Spleen (tissue), 11 donors: ENCODE measurements at regions not wholly inside any gene's neighbourhood (a gene's known extent, or its start where the extent isn't known, plus 50 kb on each side); places are given as distances from the start of the nearest gene placed in this dataset.
A peak's percentile ranks its signal among the peaks of the same experiment; 100 is the strongest.

Experiments used
- DNase-seq: peaks from one replicate; pipeline ENCODE4 v3.0.0-alpha.2; 2020
- H3K27ac ChIP-seq, 8 donors: fragments of 200-600 bp; sonication (generic) in 7 of 8; 1 replicate in 4 of 8; 2 replicates in 4 of 8; pipeline versions ENCODE4 v1.5.0 to v1.8.0; 2016 to 2021; ENCODE audit warnings: inconsistent platforms in 4 of 8, mild to moderate bottlenecking in 4 of 8, moderate library complexity in 1 of 8
- H3K27me3 ChIP-seq, 7 donors: fragments of 200-600 bp; sonication (generic) in 6 of 7; replicated peaks in 1 of 7; 1 replicate in 4 of 7; 2 replicates in 3 of 7; pipeline versions ENCODE4 v1.5.0 to v1.8.0; 2016 to 2021; ENCODE audit warnings: inconsistent platforms in 3 of 7, mild to moderate bottlenecking in 1 of 7
- H3K36me3 ChIP-seq, 6 donors: fragments of 200-600 bp; sonication (generic) in 5 of 6; 1 replicate in 4 of 6; 2 replicates in 2 of 6; pipeline versions ENCODE4 v1.5.0 to v1.8.0; 2016 to 2021; ENCODE audit warnings: inconsistent platforms in 2 of 6
- H3K4me1 ChIP-seq, 6 donors: fragments of 200-600 bp; sonication (generic) in 5 of 6; 1 replicate in 3 of 6; 2 replicates in 3 of 6; pipeline versions ENCODE4 v1.5.0 to v1.8.0; 2016 to 2021; ENCODE audit warnings: inconsistent platforms in 3 of 6
- H3K4me3 ChIP-seq, 8 donors: fragments of 200-600 bp; sonication (generic) in 7 of 8; 1 replicate in 4 of 8; 2 replicates in 4 of 8; pipeline versions ENCODE4 v1.5.0 to v1.8.0; 2016 to 2021; ENCODE audit warnings: inconsistent platforms in 4 of 8, mild to moderate bottlenecking in 4 of 8, moderate library complexity in 2 of 8
- H3K9me3 ChIP-seq, 8 donors: fragments of 200-600 bp; sonication (generic) in 7 of 8; 1 replicate in 4 of 8; 2 replicates in 4 of 8; pipeline versions ENCODE4 v1.5.0 to v1.8.0; 2016 to 2021; ENCODE audit warnings: inconsistent platforms in 4 of 8
- POLR2A ChIP-seq, 3 donors: fragments of 450-650 bp; IDR thresholded peaks; one replicate each; pipeline ENCODE4 v1.5.1; 2017; ENCODE audit warnings: antibody characterized with exemption in 3 of 3, mild to moderate bottlenecking in 1 of 3
- POLR2AphosphoS5 ChIP-seq, 3 donors: sonication (generic); formaldehyde crosslinking; IDR thresholded peaks; one replicate each; pipeline ENCODE4 v1.5.1; 2017; ENCODE audit warnings: antibody characterized with exemption in 3 of 3
- WGBS, 5 donors: extraction: QIAGEN DNeasy Blood & Tissue Kit in 3 of 5; methylation state at CpG; one replicate each; pipeline versions ENCODE4 v1.1.5 to v1.1.7; 2013 to 2018; 5-methylcytosine and 5-hydroxymethylcytosine counted together
- intact Hi-C: fragments of 100-400 bp; cut with DNase I; formaldehyde crosslinking; loops from one replicate; pipeline ENCODE4 v1.15.0; 2023; ENCODE audit warnings: low total_unique reads
- TF ChIP-seq, protein P1 (sequence below), 11 experiments: fragments of 200-600 bp in 7 of 11; fragments of 450-650 bp in 4 of 11; sonication (generic) in 4 of 11; IDR thresholded peaks in 8 of 11; conservative IDR thresholded peaks in 3 of 11; 1 replicate in 7 of 11; 2 replicates in 4 of 11; pipeline versions ENCODE4 v1.4.0 to v1.8.0; 2016 to 2021; ENCODE audit warnings: antibody characterized with exemption in 11 of 11, inconsistent platforms in 4 of 11, mild to moderate bottlenecking in 1 of 11
- donor health status: healthy with polysubstance abuse.
- donor health status: DM: no; HTN: no; CAD: no; lungs with moderate emphysema.
- donor health status: DM: no; HTN: no; CAD: no.
- donor health status: Bipolar disorder and iron deficiency.
- donor health status: healthy.
- donor health status: DM: no; HTN: no; CAD: no.
- donor health status: DM: yes; HTN: yes; CAD: no.

DNA sequence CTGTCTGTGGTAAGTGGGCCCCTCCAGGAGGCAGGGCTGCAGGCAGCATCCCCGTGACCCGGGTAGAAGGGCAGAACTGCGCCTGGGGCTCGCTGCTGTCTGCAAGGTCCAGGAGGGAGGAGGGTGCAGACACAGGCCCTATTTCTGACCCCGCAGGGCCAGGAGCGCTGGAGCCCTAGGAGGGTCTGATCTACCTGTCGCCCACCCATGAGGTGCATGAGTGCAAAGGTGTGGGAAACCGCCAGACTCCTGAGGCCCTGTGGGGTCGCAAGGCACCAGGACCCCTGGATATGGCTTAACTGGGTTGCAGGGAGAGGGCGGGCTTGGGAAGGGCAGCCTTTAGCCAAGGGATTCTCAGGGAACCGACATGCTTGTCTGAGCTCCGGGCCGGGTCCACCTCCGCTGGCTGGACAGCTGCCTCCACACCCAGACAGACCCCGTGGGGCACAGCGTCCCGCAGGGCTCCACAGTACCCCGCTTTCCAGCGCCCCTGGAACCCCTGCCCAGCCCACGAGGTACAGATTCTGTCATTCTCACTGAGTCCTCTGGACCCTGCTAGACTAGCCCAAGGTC, 72.9 kb upstream of the TSPAN11 start:
- Histone ChIP-seq H3K4me3 (no peak overlapping the region), H3K4me1 (peaks cover 0 to 12% (median 6%) of the 10 kb centered on the region in 6 donors), H3K27me3 (no peaks in the 10 kb centered on the region), H3K36me3 (no peaks in the 10 kb centered on the region), H3K27ac (no peak overlapping the region), H3K9me3 (no peaks in the 10 kb centered on the region)
- no peak for TF ChIP-seq POLR2A (IDR thresholded peaks at IDR 0.05)
- TF ChIP-seq POLR2AphosphoS5 (IDR thresholded peaks at IDR 0.05) = no peak
- TF ChIP-seq, protein P1, sequence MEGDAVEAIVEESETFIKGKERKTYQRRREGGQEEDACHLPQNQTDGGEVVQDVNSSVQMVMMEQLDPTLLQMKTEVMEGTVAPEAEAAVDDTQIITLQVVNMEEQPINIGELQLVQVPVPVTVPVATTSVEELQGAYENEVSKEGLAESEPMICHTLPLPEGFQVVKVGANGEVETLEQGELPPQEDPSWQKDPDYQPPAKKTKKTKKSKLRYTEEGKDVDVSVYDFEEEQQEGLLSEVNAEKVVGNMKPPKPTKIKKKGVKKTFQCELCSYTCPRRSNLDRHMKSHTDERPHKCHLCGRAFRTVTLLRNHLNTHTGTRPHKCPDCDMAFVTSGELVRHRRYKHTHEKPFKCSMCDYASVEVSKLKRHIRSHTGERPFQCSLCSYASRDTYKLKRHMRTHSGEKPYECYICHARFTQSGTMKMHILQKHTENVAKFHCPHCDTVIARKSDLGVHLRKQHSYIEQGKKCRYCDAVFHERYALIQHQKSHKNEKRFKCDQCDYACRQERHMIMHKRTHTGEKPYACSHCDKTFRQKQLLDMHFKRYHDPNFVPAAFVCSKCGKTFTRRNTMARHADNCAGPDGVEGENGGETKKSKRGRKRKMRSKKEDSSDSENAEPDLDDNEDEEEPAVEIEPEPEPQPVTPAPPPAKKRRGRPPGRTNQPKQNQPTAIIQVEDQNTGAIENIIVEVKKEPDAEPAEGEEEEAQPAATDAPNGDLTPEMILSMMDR (IDR thresholded peaks at IDR 0.05 in 8 of 11, conservative IDR thresholded peaks at IDR 0.05 in 3 of 11) = no peak
- no peak for DNase-seq
- intact Hi-C loops = no loop called here
- WGBS, 5 donors = 87 to 94% (median 89%) methylated on average over 16 to 20 of the region's 20 CpGs

DNA sequence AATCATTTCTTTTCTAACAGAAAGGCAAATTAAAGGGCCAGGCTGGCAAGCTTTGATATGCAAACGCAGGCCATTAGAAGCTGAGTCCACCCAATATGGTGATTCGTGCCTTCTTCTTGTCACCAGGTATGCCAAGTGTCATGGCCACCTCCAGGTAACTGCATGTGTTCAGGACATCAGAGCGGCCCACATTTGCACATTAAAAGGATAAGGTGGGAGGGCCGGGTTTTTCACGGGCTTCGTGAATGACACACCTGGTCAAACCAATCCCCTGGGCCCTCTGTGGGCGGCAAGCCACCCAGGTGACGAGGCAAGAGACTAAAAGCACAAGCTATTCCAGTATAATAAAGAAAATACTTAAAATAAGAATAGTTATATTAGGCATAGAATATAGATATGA, 75.9 kb upstream of the TSPAN11 start:
- 38 to 60% (median 58%) methylated on average over 8 of the region's 8 CpGs for WGBS, 5 donors
- peaks cover 0 to 16% (median 6%) of the 10 kb centered on the region in 6 donors for H3K4me1 ChIP-seq
- no peak for DNase-seq
- no peaks in the 10 kb centered on the region for H3K9me3 ChIP-seq
- H3K27ac ChIP-seq = peak overlapping the region in 5 of 8 donors; percentile 67 to 84 (median 80)
- intact Hi-C loops = no loop called here
- H3K4me3 ChIP-seq = peak overlapping the region in 3 of 8 donors; percentile 45 to 51 (median 49)
- no peak for TF ChIP-seq POLR2A (IDR thresholded peaks at IDR 0.05)
- TF ChIP-seq, protein P1 (IDR thresholded peaks at IDR 0.05 in 8 of 11, conservative IDR thresholded peaks at IDR 0.05 in 3 of 11) = no peak
- TF ChIP-seq POLR2AphosphoS5 (IDR thresholded peaks at IDR 0.05) = no peak
- no peaks in the 10 kb centered on the region for H3K27me3 ChIP-seq
- H3K36me3 ChIP-seq = no peaks in the 10 kb centered on the region

DNA sequence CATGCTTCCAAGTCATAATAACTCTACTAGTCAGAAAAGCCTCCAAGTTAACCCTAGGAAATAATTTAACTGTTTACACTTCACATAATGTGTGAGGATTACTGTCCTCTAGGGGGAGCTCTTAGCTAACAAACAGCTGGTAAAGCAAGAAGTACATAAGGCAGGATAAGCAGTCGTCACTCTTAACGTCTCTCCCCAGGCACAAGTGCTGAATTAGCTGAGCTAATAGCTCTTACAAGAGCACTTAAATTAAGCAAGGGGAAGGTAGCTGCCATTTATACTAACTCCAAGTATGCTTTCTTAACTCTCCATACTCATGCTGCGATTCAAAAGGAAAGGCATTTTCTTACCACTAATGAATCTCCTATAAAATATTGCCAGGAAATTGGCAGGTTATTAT, 79.3 kb upstream of the TSPAN11 start:
- peaks cover 0 to 19% (median 6%) of the 10 kb centered on the region in 6 donors for H3K4me1 ChIP-seq
- no peak overlapping the region for H3K4me3 ChIP-seq
- H3K27ac ChIP-seq = no peak overlapping the region
- no peaks in the 10 kb centered on the region for H3K9me3 ChIP-seq
- no peaks in the 10 kb centered on the region for H3K27me3 ChIP-seq
- intact Hi-C loops = loop anchor here (2.0 kb wide), 1 partner anchor 392 kb away; no protein-coding TSS in a partner anchor
- H3K36me3 ChIP-seq = no peaks in the 10 kb centered on the region
- DNase-seq = no peak
- 16 to 27% (median 18%) methylated on average over 3 of the region's 3 CpGs for WGBS, 5 donors
- TF ChIP-seq, protein P1 (IDR thresholded peaks at IDR 0.05 in 8 of 11, conservative IDR thresholded peaks at IDR 0.05 in 3 of 11) = peak in 10 of 11 experiments; percentile 41 to 76 (median 66)
- TF ChIP-seq POLR2AphosphoS5 (IDR thresholded peaks at IDR 0.05) (no peak), POLR2A (IDR thresholded peaks at IDR 0.05) (no peak)

DNA sequence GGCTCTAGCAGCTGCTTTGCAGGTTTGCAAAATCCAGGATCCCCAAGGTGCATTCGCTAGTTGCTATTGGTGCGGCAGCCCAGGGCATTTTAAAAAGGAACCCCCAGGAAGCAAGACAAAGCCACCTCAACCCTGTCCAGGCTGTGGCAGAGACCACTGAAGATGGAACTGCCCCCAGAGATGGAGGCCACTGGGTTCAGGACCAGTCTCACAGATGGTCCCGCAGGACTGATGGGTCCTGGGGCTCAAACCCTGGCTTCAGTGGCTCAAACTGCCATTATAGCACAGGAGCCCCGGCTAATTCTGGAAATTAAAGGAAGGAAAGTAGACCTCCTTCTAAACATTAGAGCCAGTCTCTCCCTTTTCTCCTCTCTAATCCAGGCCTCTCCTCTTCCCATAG, 79.8 kb upstream of the TSPAN11 start:
- intact Hi-C loops = loop anchor here (2.0 kb wide), 1 partner anchor 392 kb away; no protein-coding TSS in a partner anchor
- H3K36me3 ChIP-seq = no peaks in the 10 kb centered on the region
- 80 to 96% (median 88%) methylated on average over 3 to 4 of the region's 4 CpGs for WGBS, 5 donors

More for the DNA sequence above, 79.8 kb upstream of the TSPAN11 start:
- no peak for TF ChIP-seq POLR2AphosphoS5 (IDR thresholded peaks at IDR 0.05)
- TF ChIP-seq POLR2A (IDR thresholded peaks at IDR 0.05) = no peak
- TF ChIP-seq, protein P1 (IDR thresholded peaks at IDR 0.05 in 8 of 11, conservative IDR thresholded peaks at IDR 0.05 in 3 of 11) = no peak
- Histone ChIP-seq H3K9me3 (no peaks in the 10 kb centered on the region), H3K27me3 (no peaks in the 10 kb centered on the region), H3K4me3 (no peak overlapping the region), H3K4me1 (peaks cover 0 to 16% (median 3%) of the 10 kb centered on the region in 6 donors), H3K27ac (no peak overlapping the region)
- no peak for DNase-seq
